IMR-90 (cell line): ENCODE measurements at regions not wholly inside any gene's neighbourhood (a gene's known extent, or its start where the extent isn't known, plus 50 kb on each side); places are given as distances from the start of the nearest gene placed in this dataset.

Source experiments
- ATAC-seq: fragments of 200-7000 bp; cut with Tn5 transposase; 2 replicates; pipeline ENCODE4 v1.9.1; 2020; ENCODE audit warnings: low read depth, mild to moderate bottlenecking, moderate library complexity
- BruUV-seq: library from RNA; stranded (reverse); fragments of 400-500 nt; replicated peaks from 2 replicates; lab custom pipeline; 2021; lab: Mats Ljungman, UMichigan
- CTCF ChIA-PET: fragments of 300-600 bp; formaldehyde crosslinking; extraction: SDS; loops from one replicate; lab custom pipeline; 2021; ENCODE audit warnings: antibody characterized with exemption; lab: Yijun Ruan, JAX
- POLR2A ChIA-PET: fragments of 300-600 bp; sonication (Branson Sonifier 250); formaldehyde crosslinking; loops from one replicate; lab custom pipeline; 2022; ENCODE audit warnings: antibody characterized with exemption; ENCODE audit not compliant: unreplicated experiment; lab: Charles Lee
- DNase-seq: peaks from one replicate; pipeline ENCODE4 v3.0.0; 2013
- H2AFZ ChIP-seq: replicated peaks from 2 replicates; pipeline ENCODE3; 2013; ENCODE audit warnings: low read length, mild to moderate bottlenecking; ENCODE audit not compliant: poor library complexity
- H2AK5ac ChIP-seq: 2 replicates; pipeline ENCODE4 v1.6.1; 2013; ENCODE audit warnings: low read depth, low read length, inconsistent platforms
- H2AK9ac ChIP-seq: replicated peaks from 2 replicates; pipeline ENCODE3; 2013; ENCODE audit warnings: mild to moderate bottlenecking, low read depth, low read length, moderate library complexity; ENCODE audit not compliant: poor library complexity
- H2BK120ac ChIP-seq: 2 replicates; pipeline ENCODE4 v1.6.1; 2013; ENCODE audit warnings: low read depth, low read length, inconsistent platforms
- H2BK15ac ChIP-seq: 3 replicates; pipeline ENCODE4 v1.6.1; 2013; ENCODE audit warnings: low read depth, low read length, inconsistent platforms
- H2BK20ac ChIP-seq: 2 replicates; pipeline ENCODE4 v1.6.1; 2013; ENCODE audit warnings: low read depth, mild to moderate bottlenecking, inconsistent platforms, low read length, moderate library complexity
- H2BK5ac ChIP-seq: 2 replicates; pipeline ENCODE4 v1.6.1; 2013; ENCODE audit warnings: mild to moderate bottlenecking, low read depth, low read length, inconsistent platforms; ENCODE audit not compliant: poor library complexity, severe bottlenecking
- H3K14ac ChIP-seq: replicated peaks from 2 replicates; pipeline ENCODE4 v1.6.1; 2013; ENCODE audit warnings: low read depth, low read length, inconsistent platforms
- H3K18ac ChIP-seq: 2 replicates; pipeline ENCODE4 v1.6.1; 2013; ENCODE audit warnings: low read depth, low read length, control low read depth
- H3K23ac ChIP-seq: 2 replicates; pipeline ENCODE4 v1.6.1; 2013; ENCODE audit warnings: low read depth, low read length, inconsistent platforms
- H3K27ac ChIP-seq: 2 replicates; pipeline ENCODE4 v1.5.1; 2013; ENCODE audit warnings: mild to moderate bottlenecking, control low read depth, low read length; ENCODE audit not compliant: insufficient read depth
- H3K27me3 ChIP-seq: 2 replicates; pipeline ENCODE4 v1.6.1; 2013; ENCODE audit warnings: low read length; ENCODE audit not compliant: control insufficient read depth, insufficient read depth
- H3K36me3 ChIP-seq: 2 replicates; pipeline ENCODE4 v1.6.1; 2013; ENCODE audit warnings: low read length, mixed read lengths; ENCODE audit not compliant: control insufficient read depth, insufficient read depth
- H3K4ac ChIP-seq: 2 replicates; pipeline ENCODE4 v1.6.1; 2013; ENCODE audit warnings: low read depth, low read length, inconsistent platforms
- H3K4me1 ChIP-seq: 2 replicates; pipeline ENCODE4 v1.6.1; 2013; ENCODE audit warnings: low read length, mixed read lengths; ENCODE audit not compliant: control insufficient read depth, insufficient read depth
- H3K4me2 ChIP-seq: 2 replicates; pipeline ENCODE4 v1.6.1; 2013; ENCODE audit warnings: low read depth, mild to moderate bottlenecking, control low read depth, low read length, moderate library complexity
- H3K4me3 ChIP-seq: 2 replicates; pipeline ENCODE4 v1.5.1; 2013; ENCODE audit warnings: low read depth, mild to moderate bottlenecking, control low read depth, low read length, moderate library complexity; ENCODE audit not compliant: insufficient read depth
- H3K56ac ChIP-seq: 2 replicates; pipeline ENCODE4 v1.6.1; 2013; ENCODE audit warnings: low read length, inconsistent platforms; ENCODE audit not compliant: insufficient read depth; ENCODE audit errors: extremely low read depth
- H3K79me1 ChIP-seq, 2 experiments: 2 replicates each; pipeline ENCODE4 v1.6.1; 2013; ENCODE audit warnings: low read length in 2 of 2, inconsistent platforms in 1 of 2, low read depth in 1 of 2
- H3K9ac ChIP-seq: 2 replicates; pipeline ENCODE4 v1.6.1; 2013; ENCODE audit warnings: low read depth, low read length, control low read depth
- H3K9me1 ChIP-seq: 2 replicates; pipeline ENCODE4 v1.6.1; 2013; ENCODE audit warnings: low read length, inconsistent platforms; ENCODE audit not compliant: insufficient read depth
- H3K9me3 ChIP-seq: 2 replicates; pipeline ENCODE4 v1.6.1; 2013; ENCODE audit warnings: low read length; ENCODE audit not compliant: control insufficient read depth, insufficient read depth
- H4K20me1 ChIP-seq: 2 replicates; pipeline ENCODE4 v1.6.1; 2013; ENCODE audit warnings: low read length, inconsistent platforms; ENCODE audit not compliant: insufficient read depth
- H4K5ac ChIP-seq: 2 replicates; pipeline ENCODE4 v1.6.1; 2013; ENCODE audit warnings: mild to moderate bottlenecking, low read depth, low read length, control low read depth
- H4K8ac ChIP-seq, 2 experiments: 2 replicates each; pipeline ENCODE4 v1.6.1; 2013; ENCODE audit warnings: low read depth in 2 of 2, low read length in 2 of 2, control low read depth in 1 of 2, inconsistent platforms in 1 of 2
- H4K91ac ChIP-seq: 2 replicates; pipeline ENCODE4 v1.6.1; 2013; ENCODE audit warnings: low read depth, low read length, inconsistent platforms; ENCODE audit not compliant: insufficient read depth
- CEBPB ChIP-seq: IDR thresholded peaks from 2 replicates; pipeline ENCODE4 v1.6.1; 2012; ENCODE audit warnings: low read depth, low read length, improper control_type of control experiment
- POLR2A ChIP-seq: IDR thresholded peaks from 2 replicates; pipeline ENCODE4 v1.6.1; 2012; ENCODE audit warnings: mild to moderate bottlenecking, low read depth, low read length
- RCOR1 ChIP-seq: IDR thresholded peaks from 2 replicates; pipeline ENCODE4 v1.6.1; 2012; ENCODE audit warnings: mild to moderate bottlenecking, low read length, improper control_type of control experiment; ENCODE audit not compliant: insufficient replicate concordance
- WGBS, 2 experiments: methylation state at CpG; one replicate each; pipeline versions ENCODE4 v1.1.5 to v1.1.7; 2013; ENCODE audit warnings: missing lambda C conversion rate in 2 of 2; ENCODE audit not compliant: insufficient read length in 1 of 2; ENCODE audit errors: extremely low coverage in 2 of 2; 5-methylcytosine and 5-hydroxymethylcytosine counted together
- dilution Hi-C: fragments of 300-500 bp; cut with HindIII; formaldehyde crosslinking; loops from one replicate; pipeline ENCODE4 v1.14.3; 2018; ENCODE audit warnings: low sequenced_read_pairs; ENCODE audit not compliant: unreplicated experiment
- in situ Hi-C: fragments of 300-500 bp; cut with MboI; formaldehyde crosslinking; loops from 3 replicates; pipeline ENCODE4 v1.14.3; 2019; ENCODE audit warnings: low sequenced_read_pairs, inconsistent platforms, mixed read lengths
- intact Hi-C: fragments of 100-400 bp; cut with micrococcal nuclease; formaldehyde crosslinking; loops from 2 replicates; pipeline ENCODE4 v1.10.0; 2022

DNA sequence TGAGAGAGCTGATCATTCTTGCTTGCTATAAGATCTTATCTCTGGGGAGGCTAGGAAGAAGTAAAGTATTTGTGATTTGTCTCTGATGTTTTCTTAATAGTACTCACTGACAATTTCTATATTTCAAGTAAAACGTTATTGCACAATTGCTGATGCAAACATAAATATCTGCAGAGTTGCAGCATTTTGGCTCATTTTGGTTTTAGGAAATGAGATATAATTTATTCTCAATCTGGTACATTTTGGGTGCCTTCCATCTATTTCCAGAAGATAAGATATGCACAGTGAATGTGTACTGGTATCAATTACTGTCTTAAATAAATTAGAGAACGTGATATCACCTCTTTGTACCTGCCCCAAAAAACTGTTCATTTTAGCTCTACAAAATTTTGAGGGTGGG lies 1431.5 kb downstream of the BRINP3 start:
- H3K79me1 ChIP-seq = no peaks in the 10 kb centered on the region
- dilution Hi-C loops = no loop called here
- H3K56ac ChIP-seq = no peak overlapping the region
- no peak overlapping the region for H2AK9ac ChIP-seq
- no peaks in the 10 kb centered on the region for H4K20me1 ChIP-seq
- H2BK5ac ChIP-seq = no peak overlapping the region
- no peaks in the 10 kb centered on the region for H3K4me1 ChIP-seq
- in situ Hi-C loops = no loop called here
- WGBS, 2 experiments = no CpG with 5 or more reads among the region's 2 CpGs
- no peak overlapping the region for H4K5ac ChIP-seq
- no peak overlapping the region for H3K4ac ChIP-seq
- no peaks in the 10 kb centered on the region for H3K9me1 ChIP-seq
- no peak overlapping the region for H2AFZ ChIP-seq
- H2BK15ac ChIP-seq = no peak overlapping the region
- H2AK5ac ChIP-seq = no peak overlapping the region
- no peak overlapping the region for H3K18ac ChIP-seq
- no peak overlapping the region for H4K91ac ChIP-seq
- H2BK20ac ChIP-seq = no peak overlapping the region
- ATAC-seq = no peak
- H2BK120ac ChIP-seq = no peak overlapping the region
- H3K4me3 ChIP-seq = no peak overlapping the region
- DNase-seq = no peak
- no peak overlapping the region for H3K27ac ChIP-seq
- ChIA-PET POLR2A (no interaction called here), CTCF (no interaction called here)
- no peaks in the 10 kb centered on the region for H3K27me3 ChIP-seq
- H3K14ac ChIP-seq = no peak overlapping the region
- no peaks in the 10 kb centered on the region for H3K36me3 ChIP-seq
- H3K4me2 ChIP-seq = no peak overlapping the region
- no peaks in the 10 kb centered on the region for H3K9me3 ChIP-seq
- intact Hi-C loops = no loop called here
- BruUV-seq = no TSS peak
- no peak overlapping the region for H3K9ac ChIP-seq
- TF ChIP-seq RCOR1 (no peak), POLR2A (no peak), CEBPB (peak; percentile 68; the same call in 1 of the 2 replicates)
- no peak overlapping the region for H4K8ac ChIP-seq
- no peak overlapping the region for H3K23ac ChIP-seq
